ENCODE measurements at regions not wholly inside any gene's neighbourhood (a gene's known extent, or its start where the extent isn't known, plus 50 kb on each side); places are given as distances from the start of the nearest gene placed in this dataset.
"Not testable (repeated sequence)": the region's sequence is repeated elsewhere in the genome, so short reads cannot be mapped to it uniquely, and the experiment has no call there.

DNA sequence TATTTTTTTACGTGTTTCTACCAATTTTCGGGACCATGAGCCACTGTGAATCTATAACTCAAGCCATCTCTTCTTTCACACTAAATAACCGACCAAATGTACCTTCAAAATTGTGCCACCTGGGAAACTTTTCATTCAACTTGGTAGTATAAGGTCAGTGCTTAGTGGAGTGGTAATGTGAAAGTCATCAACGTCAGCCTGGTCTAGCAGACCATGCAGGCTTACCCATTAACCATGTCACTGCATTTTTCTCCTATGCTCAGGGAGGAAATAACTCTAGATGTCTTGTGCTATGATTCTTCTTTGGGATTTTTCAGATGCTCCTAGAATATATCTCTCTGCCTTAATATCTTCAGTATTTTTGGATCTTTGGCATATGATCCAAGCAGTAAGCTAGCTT, 1075.4 kb upstream of the POT1 start:
- DNase-seq (ENCODE audit: low read depth in 2 of 2), result no peak

GRCh38 chr7:126001349-126001748, 1071.7 kb upstream of the POT1 start:
- no peak for DNase-seq (ENCODE audit: low read depth in 2 of 2)

DNA sequence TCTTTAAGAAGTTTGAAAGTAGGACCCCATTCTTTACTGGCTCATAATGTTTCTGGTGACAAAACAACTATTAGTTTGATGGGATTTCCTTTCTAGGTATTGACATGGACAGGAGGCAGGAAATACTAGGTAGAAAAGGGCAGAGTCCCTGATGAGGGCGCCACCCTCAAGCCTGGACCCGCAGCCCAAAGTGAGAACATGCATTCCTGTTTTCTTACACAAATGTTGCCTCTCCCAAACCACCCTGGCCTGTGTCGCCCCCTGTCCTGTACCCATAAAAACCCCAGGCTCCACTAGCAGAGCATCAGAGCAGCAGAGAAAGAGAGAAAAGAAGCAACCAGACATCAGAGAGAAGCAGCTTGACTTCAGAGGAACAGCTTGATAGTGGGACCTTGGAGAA, 1055.2 kb upstream of the POT1 start:
- no peak for DNase-seq (ENCODE audit: low read depth in 2 of 2)

- DNase-seq (ENCODE audit: low read depth in 2 of 2), result no peak
Measured at GRCh38 chr7:125971656-125972055, 1042.0 kb upstream of the POT1 start.

- DNase-seq (ENCODE audit: low read depth in 2 of 2), result no peak
Measured at GRCh38 chr7:125966278-125967048, 1036.8 kb upstream of the POT1 start.

DNA sequence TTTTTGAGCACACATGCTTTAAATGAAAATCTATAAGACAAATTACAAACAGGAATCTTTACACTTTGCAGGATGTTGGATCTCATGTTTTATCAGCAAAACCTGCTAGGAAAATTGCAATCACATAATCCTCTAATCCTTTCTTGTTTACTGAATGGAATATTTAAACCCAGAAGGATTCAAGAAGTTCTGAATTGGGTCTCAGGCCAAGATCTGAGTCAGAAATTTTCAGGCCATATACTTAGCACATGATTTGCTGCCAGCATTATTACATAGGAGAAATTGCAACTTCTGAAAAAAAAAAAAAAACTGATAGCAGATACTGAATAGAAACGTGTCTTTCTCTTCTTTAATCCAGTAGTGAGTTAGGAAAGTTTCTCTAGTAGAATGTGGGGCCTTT, 1005.3 kb upstream of the POT1 start:
- DNase-seq (ENCODE audit: low read depth in 2 of 2), result no peak

GRCh38 chr7:125934539-125934938, 1004.9 kb upstream of the POT1 start:
- no peak for DNase-seq (ENCODE audit: low read depth in 2 of 2)

- no peak for DNase-seq (ENCODE audit: low read depth in 2 of 2)
Measured at GRCh38 chr7:125930848-125931247, 1001.2 kb upstream of the POT1 start.

- DNase-seq (ENCODE audit: low read depth in 2 of 2), result no peak
Measured at GRCh38 chr7:125927556-125927955, 997.9 kb upstream of the POT1 start.

GRCh38 chr7:125926621-125927020, 997.0 kb upstream of the POT1 start:
- no peak for DNase-seq (ENCODE audit: low read depth in 2 of 2)

- no peak for DNase-seq (ENCODE audit: low read depth in 2 of 2)
Measured at GRCh38 chr7:125924037-125924436, 994.4 kb upstream of the POT1 start.

GRCh38 chr7:125915381-125915948, 985.8 kb upstream of the POT1 start:
- DNase-seq (ENCODE audit: low read depth in 2 of 2), result not testable (repeated sequence)

DNA sequence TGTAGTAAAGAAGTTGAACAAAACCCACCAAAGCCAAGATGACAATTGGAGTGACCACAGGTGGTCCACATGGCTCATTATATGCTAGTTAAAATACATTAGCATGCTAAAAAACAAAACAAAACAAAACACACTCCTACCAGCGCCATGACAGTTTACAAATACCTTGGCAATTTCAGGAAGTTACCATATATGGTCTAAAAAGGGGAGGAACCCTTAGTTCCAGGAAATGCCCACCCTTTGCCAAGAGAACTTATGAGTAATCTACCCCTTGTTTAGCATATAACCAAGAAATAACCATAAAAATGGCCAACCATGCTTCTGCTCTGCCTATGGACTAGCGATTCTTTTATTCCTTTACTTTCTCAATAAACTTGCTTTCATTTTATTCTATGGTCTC, 979.1 kb upstream of the POT1 start:
- no peak for DNase-seq (ENCODE audit: low read depth in 2 of 2)

- no peak for DNase-seq (ENCODE audit: low read depth in 2 of 2)
Measured at GRCh38 chr7:125899577-125899976, 970.0 kb upstream of the POT1 start.

GRCh38 chr7:125892434-125892833, 962.8 kb upstream of the POT1 start:
- no peak for DNase-seq (ENCODE audit: low read depth in 2 of 2)

- DNase-seq (ENCODE audit: low read depth in 2 of 2), result no peak
Measured at GRCh38 chr7:125878988-125879387, 949.4 kb upstream of the POT1 start.

- DNase-seq (ENCODE audit: low read depth in 2 of 2), result no peak
Measured at GRCh38 chr7:125878235-125878956, 948.8 kb upstream of the POT1 start.

GRCh38 chr7:125877246-125877645, 947.6 kb upstream of the POT1 start:
- no peak for DNase-seq (ENCODE audit: low read depth in 2 of 2)

DNA sequence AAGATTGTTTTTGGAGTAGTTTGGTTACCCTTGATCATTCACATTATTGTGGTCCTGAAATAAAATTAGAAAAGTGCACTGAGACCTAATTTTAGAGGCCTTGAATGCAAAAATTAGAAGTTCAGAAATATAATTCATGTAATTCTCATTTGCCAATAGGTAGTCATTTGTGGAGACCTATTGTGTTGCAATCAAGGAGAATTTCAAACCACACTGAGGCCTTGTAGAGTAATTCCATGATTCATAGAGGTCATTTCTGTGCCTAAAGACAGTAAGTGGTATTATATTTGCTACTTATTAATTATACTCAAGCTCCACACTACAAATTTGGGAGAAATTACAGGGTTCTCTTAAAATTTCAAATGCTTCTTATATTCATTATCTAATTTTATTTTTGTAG, 946.8 kb upstream of the POT1 start:
- no peak for DNase-seq (ENCODE audit: low read depth in 2 of 2)

GRCh38 chr7:125871431-125871830, 941.8 kb upstream of the POT1 start:
- DNase-seq (ENCODE audit: low read depth in 2 of 2), result no peak

GRCh38 chr7:125857606-125858005, 928.0 kb upstream of the POT1 start:
- no peak for DNase-seq (ENCODE audit: low read depth in 2 of 2)

- DNase-seq (ENCODE audit: low read depth in 2 of 2), result no peak
Measured at GRCh38 chr7:125848157-125848556, 918.5 kb upstream of the POT1 start.

GRCh38 chr7:125847692-125848091, 918.1 kb upstream of the POT1 start:
- DNase-seq (ENCODE audit: low read depth in 2 of 2), result no peak

Measured in lung microvascular endothelial cell (primary cell).